Amniotic stem cell (primary cell): ENCODE measurements at regions not wholly inside any gene's neighbourhood (a gene's known extent, or its start where the extent isn't known, plus 50 kb on each side); places are given as distances from the start of the nearest gene placed in this dataset.
"Not testable (repeated sequence)": the region's sequence is repeated elsewhere in the genome, so short reads cannot be mapped to it uniquely, and the experiment has no call there.

Experiments
- DNase-seq: peaks from one replicate; lab custom pipeline; 2025; lab: John Stamatoyannopoulos, UW

GRCh38 chr2:150266931-150267330 is 220.5 kb downstream of the RND3 start:
- DNase-seq: no peak

- no peak for DNase-seq
These were observed 223.0 kb downstream of the RND3 start for GRCh38 chr2:150264442-150264841.

GRCh38 chr2:150261691-150262090 is 225.8 kb downstream of the RND3 start:
- no peak for DNase-seq

GRCh38 chr2:150260636-150261035 is 226.8 kb downstream of the RND3 start:
- no peak for DNase-seq

GRCh38 chr2:150259746-150260145 is 227.7 kb downstream of the RND3 start:
- no peak for DNase-seq

GRCh38 chr2:150258781-150259307 is 228.6 kb downstream of the RND3 start:
- no peak for DNase-seq

- DNase-seq: no peak
These were observed 230.7 kb downstream of the RND3 start for GRCh38 chr2:150256736-150257135.

GRCh38 chr2:150255528-150255927 is 231.9 kb downstream of the RND3 start:
- no peak for DNase-seq

- DNase-seq: not testable (repeated sequence)
These were observed 237.7 kb downstream of the RND3 start for GRCh38 chr2:150249735-150250134.

- no peak for DNase-seq
These were observed 240.0 kb downstream of the RND3 start for GRCh38 chr2:150247481-150247880.

- DNase-seq: peak; percentile 75
These were observed 252.6 kb downstream of the RND3 start for GRCh38 chr2:150234787-150235446.

- no peak for DNase-seq
These were observed 254.6 kb downstream of the RND3 start for GRCh38 chr2:150232871-150233270.

GRCh38 chr2:150232321-150232720 is 255.1 kb downstream of the RND3 start:
- no peak for DNase-seq

- no peak for DNase-seq
These were observed 256.9 kb downstream of the RND3 start for GRCh38 chr2:150230616-150231015.

- no peak for DNase-seq
These were observed 257.5 kb downstream of the RND3 start for GRCh38 chr2:150230004-150230403.

- DNase-seq: no peak
These were observed 258.5 kb downstream of the RND3 start for GRCh38 chr2:150228936-150229335.

GRCh38 chr2:150225030-150225429 is 262.4 kb downstream of the RND3 start:
- no peak for DNase-seq

GRCh38 chr2:150224321-150224720 is 263.1 kb downstream of the RND3 start:
- DNase-seq: no peak

- no peak for DNase-seq
These were observed 264.5 kb downstream of the RND3 start for GRCh38 chr2:150222942-150223341.

GRCh38 chr2:150222379-150222778 is 265.1 kb downstream of the RND3 start:
- no peak for DNase-seq

GRCh38 chr2:150219861-150220260 is 267.6 kb downstream of the RND3 start:
- DNase-seq: no peak

GRCh38 chr2:150215041-150215440 is 272.4 kb downstream of the RND3 start:
- no peak for DNase-seq

GRCh38 chr2:150214626-150215025 is 272.8 kb downstream of the RND3 start:
- DNase-seq: no peak

- DNase-seq: no peak
These were observed 274.7 kb downstream of the RND3 start for GRCh38 chr2:150212722-150213171.
